ENCODE measurements at regions not wholly inside any gene's neighbourhood (a gene's known extent, or its start where the extent isn't known, plus 50 kb on each side); places are given as distances from the start of the nearest gene placed in this dataset.

- intact Hi-C loops (cut with micrococcal nuclease) (no loop called here), in situ Hi-C loops (cut with MboI) (loop anchor here (10.0 kb wide), 1 partner anchor 168 kb away; no protein-coding TSS in a partner anchor)
- Histone ChIP-seq H2AFZ (ENCODE audit: low read depth, low read length) (no peak overlapping the region), H3K4me3 (no peak overlapping the region), H3K4me1 (replicated peaks in 1 of 2; ENCODE audit: control insufficient read depth in 2 of 2, insufficient read depth in 2 of 2, low read length in 2 of 2) (no peaks in the 10 kb centered on the region), H3K79me2 (ENCODE audit: control insufficient read depth, insufficient read depth, low read length) (no peaks in the 10 kb centered on the region), H3K4me2 (ENCODE audit: insufficient read depth, low read length) (no peak overlapping the region), H4K20me1 (replicated peaks; ENCODE audit: control insufficient read depth, insufficient read depth, low read length) (no peaks in the 10 kb centered on the region; the same call in 1 of the 2 replicates), H3K27me3 (ENCODE audit: control insufficient read depth in 2 of 2, insufficient read depth in 2 of 2, low read length in 2 of 2) (peaks cover 0 to 34% of the 10 kb centered on the region in 2 experiments; a peak in 4 of 5 replicates), H3K9ac (ENCODE audit: insufficient read depth in 1 of 2, low read depth in 2 of 2, low read length in 2 of 2) (no peak overlapping the region), H3K36me3 (ENCODE audit: control insufficient read depth, insufficient read depth, low read length) (no peaks in the 10 kb centered on the region), H3K9me1 (ENCODE audit: control insufficient read depth, insufficient read depth, low read length) (no peaks in the 10 kb centered on the region), H3K27ac (ENCODE audit: extremely low read depth, low read depth, low read length) (no peak overlapping the region), H3K9me3 (replicated peaks; ENCODE audit: control insufficient read depth, insufficient read depth, low read depth, low read length) (no peaks in the 10 kb centered on the region)
- BruUV-seq (replicated peaks): no TSS peak
- TF ChIP-seq BRF2 (IDR thresholded peaks at IDR 0.05; ENCODE audit: borderline replicate concordance, insufficient read depth, insufficient read length): no peak
- POLR2A ChIA-PET: no interaction called here
- ATAC-seq: no peak
- no peak for FAIRE-seq
- no peak for DNase-seq (ENCODE audit: extremely low read depth in 1 of 4, low spot score in 3 of 4)
- CTCF ChIA-PET (ENCODE audit: low intra/inter-chr PET ratio): no interaction called here
These were observed 140.2 kb downstream of the SEC61B start for GRCh38 chr9:99362321-99362720.

- Histone ChIP-seq H3K27me3 (ENCODE audit: control insufficient read depth in 2 of 2, insufficient read depth in 2 of 2, low read length in 2 of 2) (peaks cover 7 to 43% of the 10 kb centered on the region in 2 experiments), H3K79me2 (ENCODE audit: control insufficient read depth, insufficient read depth, low read length) (no peaks in the 10 kb centered on the region), H2AFZ (ENCODE audit: low read depth, low read length) (no peak overlapping the region), H3K9me3 (replicated peaks; ENCODE audit: control insufficient read depth, insufficient read depth, low read depth, low read length) (no peaks in the 10 kb centered on the region), H3K4me3 (no peak overlapping the region), H3K4me1 (replicated peaks in 1 of 2; ENCODE audit: control insufficient read depth in 2 of 2, insufficient read depth in 2 of 2, low read length in 2 of 2) (no peaks in the 10 kb centered on the region), H3K9ac (ENCODE audit: insufficient read depth in 1 of 2, low read depth in 2 of 2, low read length in 2 of 2) (no peak overlapping the region), H4K20me1 (replicated peaks; ENCODE audit: control insufficient read depth, insufficient read depth, low read length) (no peaks in the 10 kb centered on the region; the same call in 1 of the 2 replicates), H3K4me2 (ENCODE audit: insufficient read depth, low read length) (no peak overlapping the region), H3K36me3 (ENCODE audit: control insufficient read depth, insufficient read depth, low read length) (no peaks in the 10 kb centered on the region), H3K27ac (ENCODE audit: extremely low read depth, low read depth, low read length) (no peak overlapping the region), H3K9me1 (ENCODE audit: control insufficient read depth, insufficient read depth, low read length) (peaks cover 3% of the 10 kb centered on the region)
- no peak for FAIRE-seq
- WGBS (ENCODE audit: insufficient coverage, low coverage, missing lambda C conversion rate): 0% methylated on average over 3 of the region's 3 CpGs
- intact Hi-C loops (cut with micrococcal nuclease): no loop called here
- TF ChIP-seq ZNF316 (IDR thresholded peaks at IDR 0.05) (peak; percentile 58), ETV1 (tag; conservative IDR thresholded peaks at IDR 0.05; ENCODE audit: low read depth) (no peak), CBX1 (IDR thresholded peaks at IDR 0.05; ENCODE audit: low read depth) (no peak), C11orf30 (IDR thresholded peaks at IDR 0.05; ENCODE audit: low read depth) (peak; percentile 30; the same call in 1 of the 2 replicates), KDM2B (CRISPR knock-in tag; IDR thresholded peaks at IDR 0.05) (no peak)
- no peak for ATAC-seq
- in situ Hi-C loops (cut with MboI): loop anchor here (10.0 kb wide), 1 partner anchor 169 kb away; no protein-coding TSS in a partner anchor
- ChIA-PET CTCF (ENCODE audit: low intra/inter-chr PET ratio) (no interaction called here), POLR2A (interaction anchor here (0.7 to 1.1 kb wide), 2 partner anchors 9 to 36 kb away, joined by 3 to 4 read pairs; no protein-coding TSS in a partner anchor)
- DNase-seq (ENCODE audit: extremely low read depth in 1 of 4, low spot score in 3 of 4): no peak
- no TSS peak for BruUV-seq (replicated peaks)
These were observed 141.4 kb downstream of the SEC61B start for GRCh38 chr9:99363509-99363908.
